Type B pancreatic cell (in vitro differentiated cells): ENCODE measurements at regions not wholly inside any gene's neighbourhood (a gene's known extent, or its start where the extent isn't known, plus 50 kb on each side); places are given as distances from the start of the nearest gene placed in this dataset.

Source experiments
- DNase-seq: peaks from one replicate; pipeline ENCODE4 v3.0.0; 2021; ENCODE audit warnings: mixed read lengths; ENCODE audit not compliant: unreplicated experiment; ENCODE audit errors: extremely low spot score
- H3K27ac Mint-ChIP-seq: 2 replicates; pipeline ENCODE4 v1.8.0; 2021; ENCODE audit warnings: mild to moderate bottlenecking, mixed read lengths
- H3K27me3 Mint-ChIP-seq: 2 replicates; pipeline ENCODE4 v1.8.0; 2021; ENCODE audit warnings: mixed read lengths
- H3K36me3 Mint-ChIP-seq: 2 replicates; pipeline ENCODE4 v1.8.0; 2021; ENCODE audit warnings: mixed read lengths
- H3K4me1 Mint-ChIP-seq: one replicate; pipeline ENCODE4 v1.8.0; 2021; ENCODE audit warnings: mixed read lengths; ENCODE audit not compliant: unreplicated experiment
- H3K4me3 Mint-ChIP-seq: 2 replicates; pipeline ENCODE4 v1.8.0; 2021; ENCODE audit warnings: mild to moderate bottlenecking, mixed read lengths
- H3K9me3 Mint-ChIP-seq: 2 replicates; pipeline ENCODE4 v1.8.0; 2021; ENCODE audit warnings: mixed read lengths
- CTCF ChIP-seq: fragments of 200-600 bp; sonication (generic); conservative IDR thresholded peaks from 2 replicates; pipeline ENCODE4 v1.5.0; 2021; ENCODE audit warnings: antibody characterized with exemption, mild to moderate bottlenecking

DNA sequence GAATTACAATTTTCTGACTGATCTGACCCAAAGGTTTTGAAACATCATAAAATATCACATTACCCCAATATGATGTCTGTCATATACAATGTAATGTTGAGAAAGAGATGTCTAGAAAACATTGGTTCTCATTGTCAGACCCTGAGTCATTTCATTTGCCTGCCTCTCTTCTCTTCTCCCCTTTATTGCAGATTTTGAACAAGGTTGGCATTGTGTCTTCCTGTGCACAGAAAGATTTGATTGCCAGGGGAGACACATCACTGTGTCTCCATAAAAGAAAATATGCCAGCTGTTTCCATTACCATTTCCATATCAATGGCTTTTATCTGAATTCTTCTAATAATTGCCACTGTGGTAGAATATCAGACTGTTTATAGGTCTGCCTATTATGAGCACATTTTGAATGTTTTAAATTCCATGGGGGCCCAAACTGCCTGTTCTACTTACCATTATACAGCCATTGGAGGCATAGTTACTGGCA, 65.6 kb downstream of the IFI44 start:
- Mint-ChIP-seq H3K4me1 (peaks cover 25% of the 10 kb centered on the region), H3K9me3 (no peaks in the 10 kb centered on the region), H3K4me3 (no peak overlapping the region), H3K27ac (no peak overlapping the region), H3K27me3 (no peaks in the 10 kb centered on the region), H3K36me3 (no peaks in the 10 kb centered on the region)
- DNase-seq, result no peak
- no peak for TF ChIP-seq CTCF

- Mint-ChIP-seq H3K36me3 (no peaks in the 10 kb centered on the region), H3K27me3 (no peaks in the 10 kb centered on the region), H3K27ac (no peak overlapping the region), H3K9me3 (no peaks in the 10 kb centered on the region), H3K4me1 (peaks cover 25% of the 10 kb centered on the region), H3K4me3 (no peak overlapping the region)
- DNase-seq, result no peak
- no peak for TF ChIP-seq CTCF
These were observed 66.6 kb downstream of the IFI44 start for GRCh38 chr1:78716186-78716585.

DNA sequence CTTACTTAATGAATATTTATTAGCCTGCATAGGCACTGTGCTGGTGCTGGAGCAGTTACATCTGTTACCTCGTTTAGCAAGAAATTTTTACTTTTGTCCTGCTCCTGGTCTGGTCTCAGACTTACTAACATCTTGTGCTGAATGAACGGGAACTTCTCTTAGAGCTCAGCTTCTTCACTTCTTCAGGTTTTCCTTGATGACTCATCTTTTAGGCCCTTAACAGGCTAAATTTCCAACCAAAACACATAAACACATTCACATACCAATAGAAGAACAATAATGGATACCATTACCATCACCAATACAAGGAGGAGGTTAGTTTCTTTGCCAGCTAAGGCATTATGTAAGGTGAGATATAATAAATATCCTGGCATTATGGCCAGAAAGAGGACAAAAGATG, 68.9 kb downstream of the IFI44 start:
- Mint-ChIP-seq H3K9me3 (no peaks in the 10 kb centered on the region), H3K27me3 (no peaks in the 10 kb centered on the region), H3K27ac (no peak overlapping the region), H3K4me1 (peaks cover 9% of the 10 kb centered on the region), H3K36me3 (no peaks in the 10 kb centered on the region), H3K4me3 (no peak overlapping the region)
- no peak for DNase-seq
- TF ChIP-seq CTCF, result no peak

DNA sequence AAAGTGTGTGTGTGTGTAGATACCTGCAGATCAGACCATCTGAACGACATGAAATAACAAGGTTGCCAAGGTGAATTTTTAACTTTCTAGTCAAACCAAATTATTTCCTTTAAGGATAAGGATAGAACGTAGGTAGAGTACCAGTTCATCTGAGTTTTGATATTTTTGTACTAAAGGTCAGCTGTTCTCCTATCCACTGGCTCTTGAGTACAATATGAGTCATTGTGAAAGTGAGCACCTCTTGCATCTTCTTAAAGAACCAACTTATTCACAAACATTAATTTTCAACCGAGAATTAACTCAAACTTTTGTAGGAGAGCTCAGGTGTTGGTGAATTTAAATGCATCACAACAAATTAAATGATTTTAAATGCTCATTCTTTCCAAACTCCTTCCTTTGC, 71.5 kb downstream of the IFI44 start:
- no peak overlapping the region for H3K4me3 Mint-ChIP-seq
- TF ChIP-seq CTCF, result no peak
- no peaks in the 10 kb centered on the region for H3K27me3 Mint-ChIP-seq
- no peaks in the 10 kb centered on the region for H3K36me3 Mint-ChIP-seq
- no peaks in the 10 kb centered on the region for H3K9me3 Mint-ChIP-seq
- no peak overlapping the region for H3K27ac Mint-ChIP-seq
- no peak for DNase-seq
- peaks cover 7% of the 10 kb centered on the region for H3K4me1 Mint-ChIP-seq

DNA sequence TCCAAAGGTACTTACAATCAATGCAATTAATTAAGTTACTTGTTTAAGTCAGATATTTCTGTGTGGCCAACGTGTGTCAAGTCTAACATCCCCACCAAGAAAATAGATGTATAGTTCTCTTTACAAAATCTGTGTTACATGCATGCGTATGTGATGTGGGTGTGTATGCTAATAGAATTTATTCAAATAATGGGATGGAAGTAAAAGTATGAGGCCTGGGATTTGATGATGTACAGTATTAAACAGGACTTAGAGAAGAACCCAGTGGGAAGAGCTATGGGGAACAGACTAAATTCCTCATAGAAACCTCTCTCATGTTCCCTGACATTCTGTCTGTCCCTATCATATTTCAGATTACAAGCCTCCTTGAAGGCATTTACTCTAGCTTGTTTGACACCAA, 72.5 kb downstream of the IFI44 start:
- Mint-ChIP-seq H3K27ac (no peak overlapping the region), H3K4me1 (peaks cover 3% of the 10 kb centered on the region), H3K36me3 (no peaks in the 10 kb centered on the region), H3K9me3 (no peaks in the 10 kb centered on the region), H3K27me3 (peaks cover 3% of the 10 kb centered on the region), H3K4me3 (no peak overlapping the region)
- no peak for TF ChIP-seq CTCF
- DNase-seq, result no peak

GRCh38 chr1:78722521-78722920, 72.9 kb downstream of the IFI44 start:
- no peak for TF ChIP-seq CTCF
- DNase-seq, result no peak
- Mint-ChIP-seq H3K27me3 (peaks cover 3% of the 10 kb centered on the region), H3K36me3 (no peaks in the 10 kb centered on the region), H3K9me3 (no peaks in the 10 kb centered on the region), H3K4me1 (peaks cover 3% of the 10 kb centered on the region), H3K27ac (no peak overlapping the region), H3K4me3 (no peak overlapping the region)
